T-helper 17 cell (primary cell): ENCODE measurements at regions not wholly inside any gene's neighbourhood (a gene's known extent, or its start where the extent isn't known, plus 50 kb on each side); places are given as distances from the start of the nearest gene placed in this dataset.

Experiments
- ATAC-seq: fragments of 150-1000 bp; cut with Tn5 transposase; 2 replicates; pipeline ENCODE4 v1.10.0; 2021; ENCODE audit warnings: mild to moderate bottlenecking, moderate library complexity
- DNase-seq, 3 donors: peaks; one replicate each; pipeline versions ENCODE4 v3.0.0 to v3.0.0-alpha.2; 2020 to 2021
- H3K9me3 ChIP-seq: one replicate; pipeline ENCODE4 v1.7.0; 2013; ENCODE audit warnings: low read length, mild to moderate bottlenecking; ENCODE audit not compliant: control insufficient read depth, poor library complexity, severe bottlenecking
- H3K27ac Mint-ChIP-seq: one replicate; pipeline ENCODE4 v1.8.0; 2022; ENCODE audit warnings: mild to moderate bottlenecking, moderate library complexity, mixed read lengths
- H3K27me3 Mint-ChIP-seq: one replicate; pipeline ENCODE4 v1.8.0; 2022; ENCODE audit warnings: mixed read lengths
- H3K36me3 Mint-ChIP-seq: one replicate; pipeline ENCODE4 v1.8.0; 2022; ENCODE audit warnings: low read depth, mixed read lengths
- H3K4me1 Mint-ChIP-seq: one replicate; pipeline ENCODE4 v1.8.0; 2022; ENCODE audit warnings: mild to moderate bottlenecking, mixed read lengths
- H3K4me3 Mint-ChIP-seq: one replicate; pipeline ENCODE4 v1.8.0; 2022; ENCODE audit warnings: mild to moderate bottlenecking, moderate library complexity, mixed read lengths

- ATAC-seq, result no peak
- Mint-ChIP-seq H3K4me1 (no peaks in the 10 kb centered on the region), H3K4me3 (no peak overlapping the region), H3K27me3 (no peaks in the 10 kb centered on the region), H3K27ac (no peak overlapping the region), H3K36me3 (no peaks in the 10 kb centered on the region)
- no peak for DNase-seq
- peaks cover 2% of the 10 kb centered on the region for H3K9me3 ChIP-seq
Observed at GRCh38 chr5:4013106-4013898, 417.7 kb downstream of the IRX1 start.

- Mint-ChIP-seq H3K4me3 (no peak overlapping the region), H3K4me1 (no peaks in the 10 kb centered on the region), H3K27ac (no peak overlapping the region)
Observed at GRCh38 chr5:4015709-4016108, 420.1 kb downstream of the IRX1 start.

GRCh38 chr5:4017076-4017803 is 421.6 kb downstream of the IRX1 start:
- Mint-ChIP-seq H3K27ac (no peak overlapping the region), H3K4me1 (no peaks in the 10 kb centered on the region), H3K36me3 (no peaks in the 10 kb centered on the region), H3K4me3 (no peak overlapping the region), H3K27me3 (no peaks in the 10 kb centered on the region)
- peaks cover 2% of the 10 kb centered on the region for H3K9me3 ChIP-seq
- DNase-seq (no peak), ATAC-seq (no peak)

More at GRCh38 chr5:4015709-4016108, 420.1 kb downstream of the IRX1 start:
- peaks cover 2% of the 10 kb centered on the region for H3K9me3 ChIP-seq
- Mint-ChIP-seq H3K27me3 (no peaks in the 10 kb centered on the region), H3K36me3 (no peaks in the 10 kb centered on the region)
- DNase-seq, result no peak
- ATAC-seq, result no peak

- Mint-ChIP-seq H3K4me3 (no peak overlapping the region), H3K27ac (no peak overlapping the region), H3K27me3 (no peaks in the 10 kb centered on the region), H3K4me1 (no peaks in the 10 kb centered on the region), H3K36me3 (no peaks in the 10 kb centered on the region)
- DNase-seq, result no peak
- ATAC-seq, result no peak
- H3K9me3 ChIP-seq, result peaks cover 2% of the 10 kb centered on the region
Observed at GRCh38 chr5:4018007-4018406, 422.4 kb downstream of the IRX1 start.

- no peaks in the 10 kb centered on the region for H3K36me3 Mint-ChIP-seq
- H3K27me3 Mint-ChIP-seq, result no peaks in the 10 kb centered on the region
- DNase-seq (no peak), ATAC-seq (no peak)
- H3K4me1 Mint-ChIP-seq, result no peaks in the 10 kb centered on the region
- H3K4me3 Mint-ChIP-seq, result no peak overlapping the region
- peaks cover 2% of the 10 kb centered on the region for H3K9me3 ChIP-seq
- no peak overlapping the region for H3K27ac Mint-ChIP-seq
Observed at GRCh38 chr5:4019009-4019769, 423.6 kb downstream of the IRX1 start.

GRCh38 chr5:4019841-4020240 is 424.2 kb downstream of the IRX1 start:
- H3K36me3 Mint-ChIP-seq, result no peaks in the 10 kb centered on the region
- H3K4me3 Mint-ChIP-seq, result no peak overlapping the region
- no peaks in the 10 kb centered on the region for H3K9me3 ChIP-seq
- ATAC-seq (no peak), DNase-seq (no peak)
- no peak overlapping the region for H3K27ac Mint-ChIP-seq
- no peaks in the 10 kb centered on the region for H3K4me1 Mint-ChIP-seq
- no peaks in the 10 kb centered on the region for H3K27me3 Mint-ChIP-seq

GRCh38 chr5:4020400-4020799 is 424.8 kb downstream of the IRX1 start:
- Mint-ChIP-seq H3K4me3 (no peak overlapping the region), H3K4me1 (no peaks in the 10 kb centered on the region), H3K27me3 (no peaks in the 10 kb centered on the region), H3K27ac (no peak overlapping the region), H3K36me3 (no peaks in the 10 kb centered on the region)
- DNase-seq, result no peak
- no peaks in the 10 kb centered on the region for H3K9me3 ChIP-seq
- ATAC-seq, result no peak

GRCh38 chr5:4022056-4022670 is 426.5 kb downstream of the IRX1 start:
- Mint-ChIP-seq H3K27me3 (no peaks in the 10 kb centered on the region), H3K4me1 (no peaks in the 10 kb centered on the region), H3K4me3 (no peak overlapping the region), H3K27ac (no peak overlapping the region), H3K36me3 (no peaks in the 10 kb centered on the region)
- ATAC-seq (no peak), DNase-seq (no peak)
- H3K9me3 ChIP-seq, result no peaks in the 10 kb centered on the region

GRCh38 chr5:4023091-4023752 is 427.6 kb downstream of the IRX1 start:
- no peaks in the 10 kb centered on the region for H3K9me3 ChIP-seq
- Mint-ChIP-seq H3K4me3 (no peak overlapping the region), H3K36me3 (no peaks in the 10 kb centered on the region), H3K27ac (no peak overlapping the region), H3K4me1 (no peaks in the 10 kb centered on the region), H3K27me3 (no peaks in the 10 kb centered on the region)
- no peak for ATAC-seq
- no peak for DNase-seq

- ATAC-seq (no peak), DNase-seq (no peak)
- Mint-ChIP-seq H3K4me1 (no peaks in the 10 kb centered on the region), H3K36me3 (no peaks in the 10 kb centered on the region), H3K27ac (no peak overlapping the region), H3K27me3 (no peaks in the 10 kb centered on the region), H3K4me3 (no peak overlapping the region)
- no peaks in the 10 kb centered on the region for H3K9me3 ChIP-seq
Observed at GRCh38 chr5:4023753-4024335, 428.2 kb downstream of the IRX1 start.

- no peak for DNase-seq
- no peaks in the 10 kb centered on the region for H3K9me3 ChIP-seq
- H3K27ac Mint-ChIP-seq, result no peak overlapping the region
- H3K4me1 Mint-ChIP-seq, result no peaks in the 10 kb centered on the region
- no peaks in the 10 kb centered on the region for H3K27me3 Mint-ChIP-seq
- no peak for ATAC-seq
- H3K36me3 Mint-ChIP-seq, result no peaks in the 10 kb centered on the region
- H3K4me3 Mint-ChIP-seq, result no peak overlapping the region
Observed at GRCh38 chr5:4027088-4027734, 431.6 kb downstream of the IRX1 start.

GRCh38 chr5:4028384-4028783 is 432.8 kb downstream of the IRX1 start:
- ATAC-seq (no peak), DNase-seq (no peak)
- no peak overlapping the region for H3K27ac Mint-ChIP-seq
- H3K9me3 ChIP-seq, result no peaks in the 10 kb centered on the region
- H3K36me3 Mint-ChIP-seq, result no peaks in the 10 kb centered on the region
- no peaks in the 10 kb centered on the region for H3K27me3 Mint-ChIP-seq
- no peaks in the 10 kb centered on the region for H3K4me1 Mint-ChIP-seq
- no peak overlapping the region for H3K4me3 Mint-ChIP-seq
